Glomerular visceral epithelial cell (primary cell): ENCODE measurements at regions not wholly inside any gene's neighbourhood (a gene's known extent, or its start where the extent isn't known, plus 50 kb on each side); places are given as distances from the start of the nearest gene placed in this dataset.
"Not testable (repeated sequence)": the region's sequence is repeated elsewhere in the genome, so short reads cannot be mapped to it uniquely, and the experiment has no call there.

Experiments used
- DNase-seq: peaks from one replicate; pipeline ENCODE4 v3.0.0-alpha.2; 2016; ENCODE audit errors: extremely low spot score

DNA sequence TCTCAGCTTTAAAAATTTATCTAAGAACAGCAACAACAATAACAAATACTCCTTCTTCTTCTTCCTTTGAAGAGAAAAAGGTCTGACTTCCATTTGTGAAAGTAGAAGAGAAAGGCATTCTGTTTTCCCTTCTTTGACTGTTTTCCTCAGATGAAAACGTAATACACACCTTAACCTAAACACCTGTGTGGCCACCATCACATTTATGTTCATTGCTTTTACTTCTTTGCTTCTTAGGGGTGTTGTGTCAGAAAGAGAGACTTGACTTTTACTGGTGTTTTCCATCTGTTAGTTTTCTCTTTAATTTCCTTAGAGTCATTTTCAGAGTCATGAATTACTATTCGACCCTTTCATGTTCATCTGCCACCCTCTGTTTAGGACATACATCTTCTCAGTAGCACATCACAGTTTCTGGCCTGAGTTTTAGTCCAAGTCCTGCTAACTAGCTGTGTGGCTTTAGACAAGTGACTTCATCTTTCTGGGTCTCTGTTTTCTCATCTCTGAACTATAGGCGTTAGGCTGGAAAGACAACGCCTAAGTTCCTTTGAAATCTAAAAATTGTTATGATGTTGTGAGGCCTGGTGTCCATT, 283.8 kb downstream of the GATA3 start:
- no peak for DNase-seq

DNA sequence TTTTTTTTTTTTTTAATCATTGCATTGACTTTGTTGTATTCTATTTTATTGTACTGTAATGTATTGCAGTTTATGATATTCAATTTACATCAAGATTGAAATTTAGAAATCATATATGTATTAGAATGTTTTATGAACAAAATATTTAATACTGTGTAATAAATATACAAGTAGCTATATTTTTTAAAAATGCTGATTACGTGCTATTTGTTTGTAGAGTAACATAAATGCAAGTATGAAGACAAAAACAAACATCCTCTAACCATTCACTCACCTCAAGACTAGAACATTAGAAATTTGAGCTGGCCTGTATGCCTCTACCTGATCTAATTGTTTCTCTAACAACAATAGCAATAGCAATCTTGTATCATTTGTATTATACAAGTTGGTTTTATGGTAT, 290.3 kb downstream of the GATA3 start:
- no peak for DNase-seq

GRCh38 chr10:8346861-8347260, 292.4 kb downstream of the GATA3 start:
- no peak for DNase-seq

DNA sequence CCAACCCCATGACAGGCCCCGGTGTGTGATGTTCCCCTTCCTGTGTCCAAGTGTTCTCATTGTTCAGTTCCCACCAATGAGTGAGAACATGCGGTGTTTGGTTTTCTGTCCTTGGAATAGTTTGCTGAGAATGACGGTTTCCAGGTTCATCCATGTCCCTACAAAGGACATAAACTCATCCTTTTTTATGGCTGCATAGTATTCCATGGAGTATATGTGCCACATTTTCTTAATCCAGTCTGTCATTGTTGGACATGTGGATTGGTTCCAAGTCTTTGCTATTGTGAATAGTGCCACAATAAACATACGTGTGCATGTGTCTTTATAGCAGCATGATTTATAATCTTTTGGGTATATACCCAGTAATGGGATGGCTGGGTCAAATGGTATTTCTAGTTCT, 293.1 kb downstream of the GATA3 start:
- DNase-seq = not testable (repeated sequence)

GRCh38 chr10:8349610-8350249, 295.2 kb downstream of the GATA3 start:
- no peak for DNase-seq

DNA sequence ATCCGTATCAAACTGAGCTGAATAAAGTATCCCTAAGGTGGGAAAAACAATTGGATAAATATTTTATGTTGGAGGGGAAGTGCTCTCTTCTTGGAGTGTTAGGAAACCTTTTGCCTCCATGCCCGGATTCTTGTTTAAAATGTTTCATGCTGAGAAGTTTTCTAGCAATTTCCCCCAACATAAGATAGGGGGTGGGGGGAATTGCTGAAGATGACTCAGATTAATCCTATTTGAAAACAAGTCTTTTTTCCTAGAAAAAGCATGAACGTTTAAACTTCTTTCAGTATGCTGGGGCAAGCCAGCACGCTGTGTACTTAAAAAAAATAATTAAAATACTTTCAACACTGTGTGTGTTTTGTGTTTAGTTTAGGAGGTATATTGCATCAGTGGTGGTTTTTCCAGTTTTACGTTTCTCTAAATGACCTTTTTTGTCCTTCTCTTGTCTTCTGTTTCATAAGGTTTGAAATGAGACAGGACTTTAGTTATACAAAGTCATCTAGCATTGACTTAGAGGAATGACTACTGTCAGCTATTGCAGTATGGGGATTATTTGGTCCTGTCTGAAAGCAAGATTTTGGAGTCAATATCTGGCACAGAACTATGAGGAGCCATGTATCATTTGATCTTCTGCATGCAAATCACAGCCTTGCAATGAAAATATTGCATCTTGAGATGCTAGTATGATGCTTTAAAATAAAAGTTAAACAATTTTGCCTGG, 295.9 kb downstream of the GATA3 start:
- DNase-seq = no peak

GRCh38 chr10:8352171-8353075, 297.9 kb downstream of the GATA3 start:
- DNase-seq = no peak

GRCh38 chr10:8356283-8356682, 301.8 kb downstream of the GATA3 start:
- DNase-seq = no peak

DNA sequence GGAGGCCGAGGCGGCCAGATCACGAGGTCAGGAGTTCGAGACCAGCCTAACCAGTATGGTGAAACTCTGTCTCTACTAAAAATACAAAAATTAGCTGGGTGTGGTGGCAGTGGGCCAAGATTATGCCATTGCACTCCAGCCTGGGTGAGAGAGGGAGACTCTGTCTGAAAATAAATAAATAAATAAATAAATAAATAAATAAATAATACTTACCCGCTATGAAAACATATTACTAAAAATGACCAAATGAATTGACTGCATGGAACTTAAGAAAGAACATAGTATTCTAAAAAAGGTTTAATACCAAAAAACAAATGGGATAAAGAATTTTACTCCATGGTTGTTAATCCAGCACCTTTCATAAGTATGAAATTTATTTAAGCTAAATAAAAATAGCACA, 305.0 kb downstream of the GATA3 start:
- no peak for DNase-seq

DNA sequence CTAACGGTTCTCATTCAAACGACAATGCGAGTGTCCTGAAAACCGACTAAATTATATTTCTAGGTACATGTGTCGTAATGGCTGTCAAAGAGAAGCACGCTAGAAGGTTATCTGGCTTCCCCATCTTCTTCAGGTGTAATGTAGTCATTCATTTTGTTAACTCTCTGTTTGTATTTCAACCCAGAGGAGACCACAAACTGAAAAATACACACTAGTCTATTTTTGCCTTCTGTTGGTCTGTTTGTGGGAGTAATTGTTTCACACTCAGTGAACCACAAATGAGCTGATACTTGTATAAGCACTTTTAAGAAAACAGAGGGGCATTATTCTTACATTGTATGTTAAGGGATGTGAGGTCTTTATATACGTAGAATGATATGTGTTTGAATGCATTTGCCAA, 305.9 kb downstream of the GATA3 start:
- no peak for DNase-seq

DNA sequence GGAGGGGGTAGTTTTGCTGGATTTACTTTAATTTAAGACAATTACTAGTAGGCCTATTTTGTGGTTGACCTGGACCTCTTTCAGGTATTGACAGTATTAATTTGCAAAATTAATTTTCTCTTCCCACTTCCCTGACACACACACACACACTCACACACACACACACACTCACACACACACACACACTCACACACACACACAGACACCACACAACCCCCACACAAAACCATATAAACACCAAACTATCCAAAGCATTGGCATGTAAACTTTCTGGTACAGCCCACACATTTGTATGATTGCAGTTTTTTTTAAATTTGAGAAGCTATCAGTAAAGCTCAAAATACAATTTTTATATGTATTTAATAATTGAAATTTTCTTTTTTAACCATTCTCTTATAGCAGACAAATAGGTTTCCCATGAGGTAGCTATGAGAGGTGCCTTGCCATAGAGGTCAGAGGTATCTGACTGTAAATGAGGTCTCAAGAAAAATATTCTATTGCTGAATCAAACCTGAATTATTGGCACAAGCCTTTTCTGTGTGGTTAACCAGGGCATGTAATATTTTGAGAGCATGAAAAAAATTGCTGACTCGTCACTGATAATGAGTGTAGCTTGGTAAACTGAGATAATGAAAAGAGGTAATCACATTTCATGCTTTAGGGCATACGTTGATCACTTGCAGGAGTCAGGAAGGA, 306.5 kb downstream of the GATA3 start:
- DNase-seq = no peak

- no peak for DNase-seq
These were observed 307.0 kb downstream of the GATA3 start for GRCh38 chr10:8361510-8361844.

DNA sequence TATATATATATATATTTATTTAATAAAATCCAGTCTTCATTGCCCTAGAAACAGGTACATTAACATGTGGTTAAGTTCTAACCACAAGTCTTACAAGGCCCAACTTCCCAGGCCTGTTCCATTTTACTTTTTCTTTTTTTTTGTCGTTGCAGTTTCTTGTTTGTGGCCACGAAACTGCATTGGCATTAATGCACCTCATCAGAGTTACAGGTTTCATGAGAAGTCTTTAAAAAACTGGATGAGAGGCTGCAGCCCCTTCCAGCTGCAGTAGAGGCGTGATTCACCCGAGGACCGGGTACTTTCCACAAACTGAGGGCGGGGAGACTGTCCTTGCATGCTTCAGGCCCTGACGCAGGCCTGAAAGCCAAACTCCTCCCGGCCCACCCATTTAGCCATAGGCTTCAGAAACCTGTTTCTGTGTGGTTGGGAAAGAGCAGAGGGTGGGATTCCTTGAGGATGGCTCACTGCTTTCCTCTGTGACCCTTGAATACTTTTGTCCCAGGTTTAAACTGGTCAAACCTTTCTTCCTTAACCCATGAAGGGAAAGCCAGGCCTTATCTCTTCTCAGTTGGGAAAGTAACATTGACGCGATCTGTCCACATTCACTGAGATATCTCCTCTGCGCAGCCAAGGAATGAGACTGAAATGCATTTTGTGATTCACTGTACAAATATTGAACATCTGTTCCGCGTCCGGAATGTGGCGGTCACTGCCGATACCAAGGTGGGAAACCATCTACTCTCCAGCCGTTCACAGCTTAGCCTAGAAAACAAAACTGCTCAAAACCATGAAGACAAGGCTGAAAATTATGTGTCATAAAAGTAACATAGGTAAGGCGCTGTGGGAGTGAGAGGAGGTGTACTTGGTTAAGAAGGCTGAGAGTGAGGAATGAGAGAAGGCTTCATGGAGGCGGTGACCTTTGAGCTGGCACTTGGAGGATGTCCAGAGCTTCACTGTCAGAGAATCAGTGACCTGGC, 311.7 kb downstream of the GATA3 start:
- DNase-seq = no peak

GRCh38 chr10:8367672-8368411, 313.4 kb downstream of the GATA3 start:
- DNase-seq = not testable (repeated sequence)

- DNase-seq = no peak
These were observed 315.2 kb downstream of the GATA3 start for GRCh38 chr10:8369666-8370065.

GRCh38 chr10:8374334-8374733, 319.8 kb downstream of the GATA3 start:
- DNase-seq = no peak

GRCh38 chr10:8375137-8375536, 320.6 kb downstream of the GATA3 start:
- DNase-seq = no peak

- no peak for DNase-seq
These were observed 323.9 kb downstream of the GATA3 start for GRCh38 chr10:8378198-8378983.
